Heart left ventricle (tissue), 16 donors: ENCODE measurements at regions not wholly inside any gene's neighbourhood (a gene's known extent, or its start where the extent isn't known, plus 50 kb on each side); places are given as distances from the start of the nearest gene placed in this dataset.

ENCODE experiments used
- ATAC-seq, 4 donors: fragments of 200-7000 bp; cut with Tn5 transposase; one replicate each; pipeline ENCODE4 v1.9.1; 2020 to 2022; ENCODE audit warnings: moderate library complexity in 4 of 4, mild to moderate bottlenecking in 3 of 4, moderate number of reproducible peaks in 1 of 4
- DNase-seq, 5 donors: peaks; one replicate each; pipeline ENCODE4 v3.0.0-alpha.2; 2020
- H3K27ac ChIP-seq, 12 donors: fragments of 200-600 bp; sonication (generic) in 4 of 12; one replicate each; pipeline versions ENCODE4 v1.5.0 to v1.8.0; 2016 to 2022; ENCODE audit warnings: mild to moderate bottlenecking in 2 of 12
- H3K27me3 ChIP-seq, 9 donors: fragments of 200-600 bp; sonication (generic) in 2 of 9; one replicate each; pipeline versions ENCODE4 v1.5.1 to v1.8.0; 2016 to 2022; ENCODE audit warnings: mild to moderate bottlenecking in 3 of 9
- H3K36me3 ChIP-seq, 9 donors: fragments of 200-600 bp; sonication (generic) in 2 of 9; one replicate each; pipeline versions ENCODE4 v1.5.0 to v1.8.0; 2018 to 2022; ENCODE audit warnings: mild to moderate bottlenecking in 2 of 9
- H3K4me1 ChIP-seq, 12 donors: fragments of 200-600 bp; sonication (generic) in 4 of 12; one replicate each; pipeline versions ENCODE4 v1.5.0 to v1.8.0; 2016 to 2022; ENCODE audit warnings: mild to moderate bottlenecking in 3 of 12
- H3K4me3 ChIP-seq, 12 donors: fragments of 200-600 bp; sonication (generic) in 4 of 12; one replicate each; pipeline versions ENCODE4 v1.5.0 to v1.8.0; 2017 to 2022; ENCODE audit warnings: mild to moderate bottlenecking in 9 of 12, moderate library complexity in 4 of 12
- H3K9me3 ChIP-seq, 12 donors: fragments of 200-600 bp; sonication (generic) in 4 of 12; one replicate each; pipeline versions ENCODE4 v1.5.0 to v1.8.0; 2016 to 2022; ENCODE audit warnings: mild to moderate bottlenecking in 1 of 12
- POLR2A ChIP-seq, 2 donors: fragments of 450-650 bp; IDR thresholded peaks; one replicate each; pipeline ENCODE4 v1.6.1; 2017; ENCODE audit warnings: antibody characterized with exemption in 2 of 2, mild to moderate bottlenecking in 2 of 2, moderate library complexity in 2 of 2
- WGBS, 4 donors: extraction: QIAGEN DNeasy Blood & Tissue Kit in 2 of 4; methylation state at CpG; one replicate each; pipeline versions ENCODE4 v1.1.5 to v1.1.7; 2013 to 2018; 5-methylcytosine and 5-hydroxymethylcytosine counted together
- intact Hi-C, 10 donors: fragments of 100-400 bp; cut with DNase I; formaldehyde crosslinking; loops; one replicate each; pipeline versions ENCODE4 v1.11.1 to v1.14.2; 2022
- TF ChIP-seq, protein P1 (sequence below), 12 donors: fragments of 200-600 bp; sonication (generic) in 4 of 12; IDR thresholded peaks; one replicate each; pipeline versions ENCODE4 v1.5.0 to v1.8.0; 2018 to 2022; ENCODE audit warnings: antibody characterized with exemption in 12 of 12, mild to moderate bottlenecking in 5 of 12
- donor health status: ischemic (EF 13 %, LVEDD 7.1; RV severe dilation, severe dysfunction).
- donor health status: healthy with polysubstance abuse.
- donor health status: DM: no; HTN: yes; CAD: no.
- donor health status: DM: no; HTN: no; CAD: no.
- donor health status: ischemic (EF 25% LVEDD 6.9; RV normal size, moderate dysfunction).
- donor health status: ischemic (EF 25% LVEDD 5.7; RV mildly dilated, moderate dysfunction).
- donor health status: healthy.
- donor health status: DM: yes; HTN: yes; CAD: no.
- donor health status: ischemic (EF 35%, LVEDD 5.7; RV mildly dilated, moderate dysfunction).
- donor health status: nonischemic (EF 11% LVEDD 7.7; RV severe dilation, severe dysfunction).
- donor health status: DM: yes; HTN: yes; CAD: no.
- donor health status: PGD.
- donor health status: ischemic (EF 29% LVEDD 5.4; RV normal size, mild dysfunction).
- donor health status: nonischemic (EF 23%, LVEDD 6.1; RV moderate dilation, normal function).

DNA sequence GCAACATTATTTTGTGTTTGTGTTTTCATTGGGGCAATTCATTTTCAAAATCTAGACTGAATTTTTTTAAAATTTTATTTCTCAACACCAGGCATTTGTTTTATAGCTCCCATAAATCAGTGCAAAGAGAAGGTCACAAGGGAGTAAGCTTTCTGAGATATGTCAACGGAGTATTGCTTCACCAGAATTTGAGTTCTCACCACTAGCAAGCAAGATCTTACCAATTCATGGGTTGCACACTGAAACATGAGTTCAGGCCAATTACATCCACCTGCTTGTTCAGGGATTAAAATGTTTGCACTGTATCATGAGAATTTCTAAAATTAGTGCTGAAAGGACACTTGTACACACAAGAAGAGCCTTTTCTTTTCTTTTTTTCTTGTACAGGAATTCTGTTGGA lies 121.9 kb downstream of the CAND1 start:
- Histone ChIP-seq H3K27me3 (no peaks in the 10 kb centered on the region), H3K36me3 (no peaks in the 10 kb centered on the region), H3K27ac (no peak overlapping the region), H3K9me3 (no peaks in the 10 kb centered on the region), H3K4me1 (peaks cover 0 to 10% (median 0%) of the 10 kb centered on the region in 12 donors), H3K4me3 (no peak overlapping the region)
- intact Hi-C loops, result no loop called here
- TF ChIP-seq, protein P1, sequence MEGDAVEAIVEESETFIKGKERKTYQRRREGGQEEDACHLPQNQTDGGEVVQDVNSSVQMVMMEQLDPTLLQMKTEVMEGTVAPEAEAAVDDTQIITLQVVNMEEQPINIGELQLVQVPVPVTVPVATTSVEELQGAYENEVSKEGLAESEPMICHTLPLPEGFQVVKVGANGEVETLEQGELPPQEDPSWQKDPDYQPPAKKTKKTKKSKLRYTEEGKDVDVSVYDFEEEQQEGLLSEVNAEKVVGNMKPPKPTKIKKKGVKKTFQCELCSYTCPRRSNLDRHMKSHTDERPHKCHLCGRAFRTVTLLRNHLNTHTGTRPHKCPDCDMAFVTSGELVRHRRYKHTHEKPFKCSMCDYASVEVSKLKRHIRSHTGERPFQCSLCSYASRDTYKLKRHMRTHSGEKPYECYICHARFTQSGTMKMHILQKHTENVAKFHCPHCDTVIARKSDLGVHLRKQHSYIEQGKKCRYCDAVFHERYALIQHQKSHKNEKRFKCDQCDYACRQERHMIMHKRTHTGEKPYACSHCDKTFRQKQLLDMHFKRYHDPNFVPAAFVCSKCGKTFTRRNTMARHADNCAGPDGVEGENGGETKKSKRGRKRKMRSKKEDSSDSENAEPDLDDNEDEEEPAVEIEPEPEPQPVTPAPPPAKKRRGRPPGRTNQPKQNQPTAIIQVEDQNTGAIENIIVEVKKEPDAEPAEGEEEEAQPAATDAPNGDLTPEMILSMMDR (IDR thresholded peaks at IDR 0.05), result no peak
- no peak for TF ChIP-seq POLR2A (IDR thresholded peaks at IDR 0.05)
- DNase-seq (no peak), ATAC-seq (no peak)
- 75 to 88% (median 80%) methylated on average over 1 of the region's 1 CpG for WGBS, 4 donors

DNA sequence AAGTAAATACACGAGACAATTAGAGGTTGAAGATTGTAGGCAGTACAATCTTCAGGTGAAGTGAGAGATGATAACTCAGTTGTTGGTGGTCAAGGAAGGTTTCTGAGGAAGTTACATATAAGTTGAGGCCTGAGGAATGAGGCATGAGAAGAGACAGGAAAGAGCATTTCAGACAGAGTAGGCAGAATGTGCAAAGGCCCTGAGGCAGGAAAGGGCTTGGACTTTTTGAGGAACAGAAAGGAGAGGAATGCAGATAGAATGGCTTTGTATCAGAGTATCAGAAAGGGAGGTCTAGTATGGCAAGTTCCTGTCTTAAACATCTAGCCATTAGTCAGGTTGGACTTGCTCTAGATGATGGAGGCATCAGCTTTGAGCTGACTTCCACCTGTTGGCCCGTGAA lies 122.5 kb downstream of the CAND1 start:
- WGBS, 4 donors, result 91 to 98% (median 95%) methylated on average over 2 of the region's 2 CpGs
- Histone ChIP-seq H3K27ac (no peak overlapping the region), H3K36me3 (no peaks in the 10 kb centered on the region), H3K27me3 (no peaks in the 10 kb centered on the region), H3K9me3 (no peaks in the 10 kb centered on the region), H3K4me1 (peaks cover 0 to 10% (median 0%) of the 10 kb centered on the region in 12 donors), H3K4me3 (no peak overlapping the region)
- TF ChIP-seq POLR2A (IDR thresholded peaks at IDR 0.05), result no peak
- TF ChIP-seq, protein P1 (IDR thresholded peaks at IDR 0.05), result no peak
- DNase-seq (no peak), ATAC-seq (no peak)
- intact Hi-C loops, result no loop called here

DNA sequence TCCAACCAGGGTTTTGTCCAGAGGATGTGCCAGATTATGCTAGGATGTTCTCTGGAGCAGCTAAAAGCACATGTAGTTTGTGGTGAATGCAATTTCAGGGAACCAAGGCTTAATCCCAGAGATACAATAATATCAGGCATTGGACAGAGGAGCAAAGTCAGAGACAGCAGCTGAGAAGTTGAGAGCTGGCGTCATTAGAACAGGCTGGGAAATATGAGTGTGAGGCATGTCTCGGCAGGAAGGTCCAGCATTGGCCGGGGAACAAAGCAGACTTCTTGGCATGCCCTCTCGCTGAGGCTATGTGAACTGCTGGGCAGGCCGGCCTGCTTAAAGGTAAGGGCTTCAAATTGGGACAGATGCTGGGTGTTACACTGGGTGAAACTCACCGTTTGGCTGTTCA lies 125.4 kb downstream of the CAND1 start:
- intact Hi-C loops, result no loop called here
- ATAC-seq, result peak; percentile 66 to 97 (median 95)
- Histone ChIP-seq H3K36me3 (no peaks in the 10 kb centered on the region), H3K9me3 (no peaks in the 10 kb centered on the region), H3K4me1 (peaks cover 0 to 10% (median 0%) of the 10 kb centered on the region in 12 donors), H3K4me3 (no peak overlapping the region), H3K27ac (peak overlapping the region in 5 of 12 donors; percentile 1 to 70 (median 43)), H3K27me3 (no peaks in the 10 kb centered on the region)
- peak; percentile 47 to 80 (median 70) for DNase-seq
- no peak for TF ChIP-seq POLR2A (IDR thresholded peaks at IDR 0.05)
- TF ChIP-seq, protein P1 (IDR thresholded peaks at IDR 0.05), result peak in 4 of 12 donors; percentile 34 to 43 (median 40)
- WGBS, 4 donors, result 29 to 55% (median 38%) methylated on average over 6 of the region's 6 CpGs

DNA sequence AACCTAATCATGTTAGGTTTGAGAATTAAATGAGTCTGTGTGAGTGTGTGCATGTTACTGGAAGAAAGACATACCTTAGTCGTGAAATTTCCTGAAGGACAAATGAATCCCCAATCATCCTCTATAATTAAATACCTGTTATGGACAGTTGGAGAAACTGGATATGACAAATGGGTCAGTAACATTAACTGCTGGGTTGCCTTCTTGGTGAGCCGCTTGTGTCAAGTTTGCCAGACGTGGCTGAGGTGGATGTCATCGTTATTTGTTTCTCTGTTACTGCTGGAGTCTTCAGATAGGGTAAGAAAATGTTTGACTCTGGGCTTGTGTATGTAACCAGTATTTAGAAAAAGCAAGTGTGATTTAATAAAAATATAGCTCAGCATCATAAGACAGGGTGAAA lies 131.6 kb downstream of the CAND1 start:
- no peaks in the 10 kb centered on the region for H3K4me1 ChIP-seq
- WGBS, 4 donors, result 89 to 94% (median 90%) methylated on average over 4 of the region's 4 CpGs
- no peak for TF ChIP-seq POLR2A (IDR thresholded peaks at IDR 0.05)
- TF ChIP-seq, protein P1 (IDR thresholded peaks at IDR 0.05), result no peak

More for the DNA sequence above, 131.6 kb downstream of the CAND1 start:
- Histone ChIP-seq H3K9me3 (peaks cover 0 to 14% (median 0%) of the 10 kb centered on the region in 12 donors), H3K4me3 (no peak overlapping the region), H3K27me3 (no peaks in the 10 kb centered on the region), H3K36me3 (no peaks in the 10 kb centered on the region), H3K27ac (no peak overlapping the region)
- ATAC-seq, result no peak
- no peak for DNase-seq
- intact Hi-C loops, result no loop called here
